ENCODE measurements at regions not wholly inside any gene's neighbourhood (a gene's known extent, or its start where the extent isn't known, plus 50 kb on each side); places are given as distances from the start of the nearest gene placed in this dataset.
"Not testable (repeated sequence)": the region's sequence is repeated elsewhere in the genome, so short reads cannot be mapped to it uniquely, and the experiment has no call there.

- DNase-seq, result no peak
These were observed 185.4 kb upstream of the CSNK1A1L start for GRCh38 chr13:37290716-37291505.

DNA sequence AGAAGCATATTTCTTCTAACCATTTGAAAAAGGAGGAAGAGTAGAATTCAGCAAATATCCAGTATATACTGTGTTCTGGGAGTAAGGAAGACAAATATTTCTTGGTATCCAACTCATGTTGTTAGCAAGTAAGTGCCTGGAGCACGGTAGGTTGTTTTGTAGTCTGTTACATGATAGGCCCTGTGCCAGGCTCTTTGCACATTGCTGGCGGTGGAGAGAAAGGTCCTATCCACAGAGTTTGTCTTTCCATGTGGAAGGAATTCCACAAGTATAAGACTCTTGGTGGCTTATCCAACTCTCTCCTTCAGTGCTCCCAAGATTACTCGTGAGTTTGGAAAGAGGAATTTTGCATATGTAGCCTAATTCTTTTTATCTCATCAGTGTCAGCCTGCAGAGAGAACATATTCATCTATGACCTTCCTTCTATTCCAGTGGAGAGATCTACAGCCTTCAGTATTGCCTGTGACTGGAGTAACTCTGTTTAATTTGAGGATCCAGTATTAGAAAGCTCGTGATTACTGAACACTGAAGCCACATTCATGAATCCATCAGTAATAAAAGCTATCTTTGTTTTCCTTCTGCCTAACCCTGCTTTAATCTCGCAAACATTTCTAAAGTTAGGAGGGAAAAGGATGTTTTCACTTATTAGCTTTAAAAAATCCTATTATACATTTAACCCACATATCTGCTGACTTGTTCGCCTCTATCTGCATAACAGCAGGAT is 183.9 kb upstream of the CSNK1A1L start:
- DNase-seq, result no peak

DNA sequence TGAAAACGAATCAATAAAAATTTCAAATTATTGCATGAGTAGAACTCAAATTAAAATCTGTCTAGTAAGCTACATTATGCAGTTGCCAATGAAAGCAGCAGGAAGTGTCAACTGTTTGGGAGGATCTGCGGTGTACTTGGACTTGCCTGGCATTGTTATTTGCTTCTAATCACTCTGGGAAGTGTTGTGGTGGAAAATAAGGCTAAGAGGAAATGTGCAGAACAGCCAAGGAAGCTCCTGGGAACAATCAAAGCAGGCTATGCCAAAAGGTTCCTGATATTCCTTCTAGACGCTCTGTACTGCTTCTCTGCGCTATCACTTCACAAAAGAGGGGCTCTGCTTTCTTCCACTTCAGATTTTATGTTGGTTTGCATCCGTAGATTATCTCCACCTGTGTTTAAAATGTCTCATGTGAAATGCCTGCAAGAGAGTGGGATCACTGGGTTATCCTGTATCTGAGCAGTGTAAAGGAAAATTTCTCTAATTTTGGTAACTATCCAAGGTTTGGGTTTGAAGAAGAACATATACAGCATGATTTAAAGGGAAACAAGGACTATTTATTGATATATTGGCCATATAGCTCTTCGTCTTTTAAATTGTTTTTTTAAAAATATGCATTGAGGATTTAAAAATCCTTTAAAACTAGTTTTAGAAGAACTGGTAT is 182.7 kb upstream of the CSNK1A1L start:
- no peak for DNase-seq

- not testable (repeated sequence) for DNase-seq
These were observed 174.8 kb upstream of the CSNK1A1L start for GRCh38 chr13:37280231-37280630.

GRCh38 chr13:37277435-37278144 is 172.1 kb upstream of the CSNK1A1L start:
- no peak for DNase-seq

GRCh38 chr13:37277007-37277406 is 171.5 kb upstream of the CSNK1A1L start:
- DNase-seq, result no peak

GRCh38 chr13:37274569-37275497 is 169.4 kb upstream of the CSNK1A1L start:
- no peak for DNase-seq

GRCh38 chr13:37273836-37274235 is 168.4 kb upstream of the CSNK1A1L start:
- no peak for DNase-seq

- DNase-seq, result no peak
These were observed 164.9 kb upstream of the CSNK1A1L start for GRCh38 chr13:37270226-37271001.

- no peak for DNase-seq
These were observed 158.4 kb upstream of the CSNK1A1L start for GRCh38 chr13:37263871-37264270.

DNA sequence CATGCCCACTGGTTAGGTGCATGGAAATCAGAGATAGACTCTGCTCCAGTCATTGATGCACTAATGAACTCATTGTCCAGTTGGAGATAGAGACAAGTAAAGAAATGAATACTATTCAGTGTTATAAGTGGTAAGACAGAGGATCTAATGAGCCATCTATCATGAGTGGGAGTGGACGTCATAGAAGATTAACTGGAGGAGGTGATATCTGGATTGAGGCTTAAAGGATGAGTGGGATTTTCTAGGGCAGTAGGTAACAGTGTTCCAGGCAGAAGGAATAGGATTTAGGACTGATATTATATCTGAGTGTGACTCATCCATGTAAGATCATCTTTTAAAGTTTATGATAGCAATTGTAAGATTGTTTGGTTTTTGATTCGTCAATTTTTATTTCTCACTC is 152.2 kb upstream of the CSNK1A1L start:
- no peak for DNase-seq

DNA sequence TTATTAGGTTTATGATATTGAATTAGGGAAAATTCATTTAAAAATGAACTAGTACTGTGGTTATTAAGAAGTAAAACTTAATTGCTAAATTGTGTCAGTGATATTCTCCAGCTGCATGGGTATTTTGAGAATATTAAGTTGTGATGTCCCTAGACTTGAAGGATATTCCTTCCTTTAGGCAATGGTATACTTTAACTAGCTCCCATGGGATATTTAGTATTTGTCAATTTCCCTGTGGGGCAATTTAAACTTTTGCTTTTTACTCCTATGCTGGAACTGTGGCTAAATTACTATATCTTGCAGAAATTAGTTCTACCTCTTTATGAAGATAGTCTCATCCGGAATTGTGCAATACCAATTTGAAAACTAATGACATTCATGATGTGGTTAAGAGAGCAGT is 151.6 kb upstream of the CSNK1A1L start:
- no peak for DNase-seq

DNA sequence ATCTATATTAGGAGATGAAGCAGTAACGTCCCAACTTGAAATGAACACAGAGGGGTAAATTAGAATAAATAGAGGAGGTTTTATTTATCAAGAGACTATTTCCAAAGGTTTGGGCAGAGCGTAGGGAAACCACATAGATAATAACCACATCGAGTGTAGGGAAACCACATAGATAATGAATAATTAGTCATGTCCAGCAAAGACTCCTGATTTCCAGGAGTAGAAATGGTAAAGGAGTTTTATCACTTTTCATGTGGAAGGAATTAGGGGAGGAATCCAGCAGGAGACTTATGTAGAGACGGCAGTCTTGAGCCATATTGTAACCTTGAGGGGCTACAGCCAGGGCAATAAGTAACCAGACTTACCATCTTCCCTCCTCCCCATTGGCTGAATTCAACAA is 136.3 kb upstream of the CSNK1A1L start:
- no peak for DNase-seq

DNA sequence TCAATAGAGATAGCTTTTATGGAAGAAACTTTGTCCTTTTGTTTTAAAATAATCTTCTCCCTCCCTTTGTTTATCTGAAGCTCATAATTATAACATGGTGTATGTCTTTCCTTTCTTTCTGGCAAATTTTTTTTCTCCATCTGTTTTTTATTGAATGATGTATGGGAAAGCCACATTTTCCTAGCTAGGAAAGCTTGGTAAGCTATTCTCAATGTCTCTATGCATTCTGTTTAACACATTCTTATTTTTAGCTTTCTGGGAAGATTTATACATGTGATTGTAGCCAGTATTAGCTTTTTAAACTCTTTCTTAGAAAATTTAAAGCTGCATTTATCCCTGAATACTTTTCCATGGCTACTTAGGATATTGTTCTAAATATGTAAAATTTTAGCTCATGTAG is 124.9 kb upstream of the CSNK1A1L start:
- DNase-seq, result no peak

DNA sequence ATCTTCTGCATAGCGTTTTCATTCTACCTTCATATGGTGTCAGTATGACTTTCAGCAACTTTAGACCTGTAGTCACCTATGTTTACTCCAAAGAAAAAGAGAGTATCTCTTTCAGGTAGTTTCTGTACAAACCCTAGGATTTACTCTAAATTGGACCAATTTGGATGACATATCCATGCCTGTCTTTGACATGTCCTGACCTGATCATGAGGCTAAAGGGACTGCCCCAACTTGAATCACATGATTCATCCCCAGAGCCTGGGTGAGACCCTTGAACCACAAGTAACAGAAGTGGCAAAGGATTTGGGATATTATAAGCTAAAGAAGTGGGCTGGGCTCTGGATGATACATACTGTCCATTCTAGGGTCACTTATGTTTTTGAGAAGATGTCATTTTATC is 124.5 kb upstream of the CSNK1A1L start:
- DNase-seq, result no peak

DNA sequence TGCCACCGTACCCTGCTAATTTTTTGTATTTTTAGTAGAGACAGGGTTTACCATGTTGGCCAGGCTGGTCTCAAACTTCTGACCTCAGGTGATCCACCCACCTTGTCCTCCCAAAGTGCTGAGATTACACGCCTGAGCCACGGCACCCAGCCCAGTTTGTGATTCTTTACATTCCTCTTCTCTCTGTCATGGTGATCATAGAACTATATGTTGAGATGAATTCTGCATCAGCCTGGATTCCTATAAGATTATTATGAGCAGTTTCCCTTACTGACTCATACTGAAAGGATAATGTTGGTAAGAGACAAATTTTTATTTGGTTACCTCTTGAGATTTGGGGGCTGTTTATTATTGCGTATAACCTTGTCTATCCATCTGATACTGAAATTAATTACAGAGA is 121.5 kb upstream of the CSNK1A1L start:
- no peak for DNase-seq

DNA sequence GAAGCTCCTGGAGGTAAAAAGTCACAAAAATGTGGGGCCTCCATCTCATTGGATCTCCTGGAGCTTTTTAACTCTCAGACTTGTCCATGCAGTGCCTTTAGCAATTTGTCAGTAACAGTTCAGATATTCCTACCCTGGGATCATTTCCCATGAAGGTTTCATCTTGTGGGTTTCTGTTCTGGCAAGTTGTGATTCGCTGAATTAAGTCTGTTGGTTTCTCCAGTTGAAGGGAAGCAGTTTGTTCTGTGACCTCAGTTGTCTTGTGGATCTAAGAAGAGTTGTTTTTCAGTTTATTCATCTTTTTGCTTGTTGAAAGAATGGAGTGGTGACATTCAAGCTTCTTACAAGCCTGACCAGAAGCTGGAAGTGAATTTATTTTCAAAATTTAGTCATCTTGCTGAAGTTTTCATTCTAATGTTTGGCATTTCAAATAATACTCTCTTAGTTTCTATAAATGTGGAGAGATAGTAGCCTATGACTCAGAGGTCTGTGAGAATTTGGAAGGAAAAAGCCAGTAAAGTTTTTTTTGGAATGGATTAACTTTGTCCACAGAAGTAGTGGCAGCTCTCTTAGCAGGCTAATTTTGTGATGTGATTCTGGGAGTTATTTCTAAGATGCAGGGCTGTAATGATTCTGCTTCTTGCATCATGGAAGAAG is 120.1 kb upstream of the CSNK1A1L start:
- no peak for DNase-seq

- no peak for DNase-seq
These were observed 110.9 kb upstream of the CSNK1A1L start for GRCh38 chr13:37216331-37216730.

- DNase-seq, result no peak
These were observed 107.4 kb upstream of the CSNK1A1L start for GRCh38 chr13:37212826-37213225.

GRCh38 chr13:37211487-37211886 is 106.0 kb upstream of the CSNK1A1L start:
- no peak for DNase-seq

Data from hematopoietic multipotent progenitor cell treated with erythropoietin and hydrocortisone succinate and interleukin-3 and kit ligand, for 4 days (in vitro differentiated cells).